ENCODE measurements at regions not wholly inside any gene's neighbourhood (a gene's known extent, or its start where the extent isn't known, plus 50 kb on each side); places are given as distances from the start of the nearest gene placed in this dataset.
"Not testable (repeated sequence)": the region's sequence is repeated elsewhere in the genome, so short reads cannot be mapped to it uniquely, and the experiment has no call there.

GRCh38 chr4:94036964-94037363, 170.7 kb upstream of the SMARCAD1 start:
- DNase-seq (ENCODE audit: low spot score), result no peak
- Mint-ChIP-seq H3K36me3 (ENCODE audit: low read depth, unreplicated experiment) (no peaks in the 10 kb centered on the region), H3K9me3 (ENCODE audit: unreplicated experiment) (no peaks in the 10 kb centered on the region), H3K4me3 (ENCODE audit: unreplicated experiment) (no peak overlapping the region), H3K4me1 (ENCODE audit: unreplicated experiment) (peaks cover 4% of the 10 kb centered on the region), H3K27ac (ENCODE audit: unreplicated experiment) (no peak overlapping the region), H3K27me3 (ENCODE audit: unreplicated experiment) (no peaks in the 10 kb centered on the region)
- TF ChIP-seq, protein P1, sequence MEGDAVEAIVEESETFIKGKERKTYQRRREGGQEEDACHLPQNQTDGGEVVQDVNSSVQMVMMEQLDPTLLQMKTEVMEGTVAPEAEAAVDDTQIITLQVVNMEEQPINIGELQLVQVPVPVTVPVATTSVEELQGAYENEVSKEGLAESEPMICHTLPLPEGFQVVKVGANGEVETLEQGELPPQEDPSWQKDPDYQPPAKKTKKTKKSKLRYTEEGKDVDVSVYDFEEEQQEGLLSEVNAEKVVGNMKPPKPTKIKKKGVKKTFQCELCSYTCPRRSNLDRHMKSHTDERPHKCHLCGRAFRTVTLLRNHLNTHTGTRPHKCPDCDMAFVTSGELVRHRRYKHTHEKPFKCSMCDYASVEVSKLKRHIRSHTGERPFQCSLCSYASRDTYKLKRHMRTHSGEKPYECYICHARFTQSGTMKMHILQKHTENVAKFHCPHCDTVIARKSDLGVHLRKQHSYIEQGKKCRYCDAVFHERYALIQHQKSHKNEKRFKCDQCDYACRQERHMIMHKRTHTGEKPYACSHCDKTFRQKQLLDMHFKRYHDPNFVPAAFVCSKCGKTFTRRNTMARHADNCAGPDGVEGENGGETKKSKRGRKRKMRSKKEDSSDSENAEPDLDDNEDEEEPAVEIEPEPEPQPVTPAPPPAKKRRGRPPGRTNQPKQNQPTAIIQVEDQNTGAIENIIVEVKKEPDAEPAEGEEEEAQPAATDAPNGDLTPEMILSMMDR (IDR thresholded peaks at IDR 0.05; ENCODE audit: unreplicated experiment), result no peak

DNA sequence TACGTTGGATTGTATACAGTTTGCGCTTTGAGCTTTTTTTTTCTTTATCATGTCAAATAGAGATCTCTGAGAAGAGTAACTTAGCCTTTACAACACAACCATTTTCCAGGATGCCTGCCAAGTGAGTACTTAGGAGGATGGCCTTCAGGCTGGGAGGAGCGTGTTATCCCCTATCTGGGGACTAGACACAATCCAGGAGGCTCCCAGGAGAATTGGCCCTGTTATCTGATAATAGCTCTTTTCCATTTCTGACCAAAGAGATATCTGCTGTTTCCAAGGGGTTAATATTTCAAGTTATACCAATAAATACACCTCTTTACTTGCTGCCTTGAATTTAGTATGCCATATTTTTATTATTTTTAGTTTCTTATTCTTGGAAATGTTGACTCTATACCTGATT, 169.5 kb upstream of the SMARCAD1 start:
- Mint-ChIP-seq H3K27ac (ENCODE audit: unreplicated experiment) (no peak overlapping the region), H3K4me3 (ENCODE audit: unreplicated experiment) (no peak overlapping the region), H3K36me3 (ENCODE audit: low read depth, unreplicated experiment) (no peaks in the 10 kb centered on the region), H3K4me1 (ENCODE audit: unreplicated experiment) (peaks cover 4% of the 10 kb centered on the region), H3K9me3 (ENCODE audit: unreplicated experiment) (no peaks in the 10 kb centered on the region), H3K27me3 (ENCODE audit: unreplicated experiment) (no peaks in the 10 kb centered on the region)
- DNase-seq (ENCODE audit: low spot score), result no peak
- TF ChIP-seq, protein P1 (IDR thresholded peaks at IDR 0.05; ENCODE audit: unreplicated experiment), result no peak

- Mint-ChIP-seq H3K9me3 (ENCODE audit: unreplicated experiment) (no peaks in the 10 kb centered on the region), H3K4me3 (ENCODE audit: unreplicated experiment) (no peak overlapping the region), H3K36me3 (ENCODE audit: low read depth, unreplicated experiment) (no peaks in the 10 kb centered on the region), H3K27ac (ENCODE audit: unreplicated experiment) (no peak overlapping the region), H3K4me1 (ENCODE audit: unreplicated experiment) (peaks cover 4% of the 10 kb centered on the region), H3K27me3 (ENCODE audit: unreplicated experiment) (no peaks in the 10 kb centered on the region)
- no peak for DNase-seq (ENCODE audit: low spot score)
- TF ChIP-seq, protein P1 (IDR thresholded peaks at IDR 0.05; ENCODE audit: unreplicated experiment), result no peak
Observed at GRCh38 chr4:94039226-94039625, 168.4 kb upstream of the SMARCAD1 start.

DNA sequence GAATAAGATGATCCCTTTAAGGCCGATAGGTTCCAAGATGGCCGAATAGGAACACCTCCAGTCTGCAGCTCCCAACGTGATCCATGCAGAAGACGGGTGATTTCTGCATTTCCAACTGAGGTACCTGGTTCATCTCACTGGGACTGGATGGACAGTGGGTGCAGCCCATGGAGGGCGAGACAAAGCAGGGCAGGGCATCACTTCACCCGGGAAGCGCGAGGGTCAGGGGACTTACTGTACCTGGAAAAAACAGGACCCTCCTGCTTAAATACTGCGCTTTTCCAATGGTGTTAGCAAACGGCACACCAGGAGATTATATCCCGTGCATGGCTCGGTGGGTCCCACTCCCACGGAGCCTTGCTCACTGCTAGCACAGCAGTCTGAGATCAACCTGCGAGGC, 163.2 kb upstream of the SMARCAD1 start:
- H3K27ac Mint-ChIP-seq (ENCODE audit: unreplicated experiment); DNase-seq (ENCODE audit: low spot score); H3K4me3 Mint-ChIP-seq (ENCODE audit: unreplicated experiment); H3K9me3 Mint-ChIP-seq (ENCODE audit: unreplicated experiment); H3K4me1 Mint-ChIP-seq (ENCODE audit: unreplicated experiment); H3K36me3 Mint-ChIP-seq (ENCODE audit: low read depth, unreplicated experiment); H3K27me3 Mint-ChIP-seq (ENCODE audit: unreplicated experiment): not testable (repeated sequence)

- TF ChIP-seq, protein P1 (IDR thresholded peaks at IDR 0.05; ENCODE audit: unreplicated experiment), result no peak
- no peak for DNase-seq (ENCODE audit: low spot score)
Observed at GRCh38 chr4:94063084-94063483, 144.6 kb upstream of the SMARCAD1 start.

More at GRCh38 chr4:94063084-94063483, 144.6 kb upstream of the SMARCAD1 start:
- H3K9me3 Mint-ChIP-seq (ENCODE audit: unreplicated experiment), result no peaks in the 10 kb centered on the region
- H3K4me1 Mint-ChIP-seq (ENCODE audit: unreplicated experiment), result peaks cover 2% of the 10 kb centered on the region
- no peak overlapping the region for H3K4me3 Mint-ChIP-seq (ENCODE audit: unreplicated experiment)
- no peaks in the 10 kb centered on the region for H3K36me3 Mint-ChIP-seq (ENCODE audit: low read depth, unreplicated experiment)
- H3K27me3 Mint-ChIP-seq (ENCODE audit: unreplicated experiment), result peaks cover 1% of the 10 kb centered on the region
- no peak overlapping the region for H3K27ac Mint-ChIP-seq (ENCODE audit: unreplicated experiment)
